Posterior vena cava (tissue), 2 donors: ENCODE measurements at regions not wholly inside any gene's neighbourhood (a gene's known extent, or its start where the extent isn't known, plus 50 kb on each side); places are given as distances from the start of the nearest gene placed in this dataset.
"Not testable (repeated sequence)": the region's sequence is repeated elsewhere in the genome, so short reads cannot be mapped to it uniquely, and the experiment has no call there.

ENCODE experiments used
- DNase-seq: peaks from one replicate; pipeline ENCODE4 v3.0.0-alpha.2; 2020; ENCODE audit warnings: low spot score
- intact Hi-C, 2 donors: fragments of 100-400 bp; cut with DNase I; formaldehyde crosslinking; loops; one replicate each; pipeline versions ENCODE4 v1.14.1 to v1.14.2; 2022 to 2023
- donor health status: DM: yes; HTN: yes; CAD: no.
- donor health status: DM: yes; HTN: yes; CAD: no.

DNA sequence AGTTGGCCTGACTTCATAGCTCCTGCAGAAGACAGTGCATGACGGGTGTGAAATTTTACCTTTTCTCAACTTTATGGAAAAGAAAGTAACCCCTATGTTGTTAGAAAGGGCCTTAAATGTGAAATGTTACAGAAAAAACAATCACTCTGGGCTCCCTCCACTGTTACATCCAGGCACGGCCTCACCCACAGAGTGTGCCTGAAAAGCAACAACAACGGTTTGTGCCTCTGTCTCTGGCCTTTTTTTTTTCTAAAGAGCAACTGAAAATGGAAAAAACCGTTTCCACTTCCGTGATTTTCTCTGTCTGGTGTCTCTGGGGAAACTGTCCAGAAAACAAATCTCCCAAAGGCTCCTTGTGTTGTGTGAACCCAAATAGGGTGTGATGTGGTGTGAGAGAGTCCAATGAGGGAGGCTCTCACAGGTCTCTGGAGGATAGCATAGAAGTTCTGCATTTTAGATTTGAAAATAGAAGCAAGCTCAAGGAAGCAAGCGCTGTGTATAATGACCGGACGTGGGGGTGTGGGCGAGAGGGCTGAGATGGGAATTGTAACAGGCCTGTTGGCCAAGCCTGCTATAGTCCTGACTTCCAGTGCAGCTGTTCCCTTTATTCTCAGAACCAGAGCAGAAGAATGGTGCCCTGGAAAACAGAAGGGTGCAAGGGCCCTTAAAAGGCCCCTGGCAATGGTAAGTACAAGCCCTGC lies 221.8 kb upstream of the TUT7 start:
- DNase-seq: no peak
- intact Hi-C loops: no loop called here

DNA sequence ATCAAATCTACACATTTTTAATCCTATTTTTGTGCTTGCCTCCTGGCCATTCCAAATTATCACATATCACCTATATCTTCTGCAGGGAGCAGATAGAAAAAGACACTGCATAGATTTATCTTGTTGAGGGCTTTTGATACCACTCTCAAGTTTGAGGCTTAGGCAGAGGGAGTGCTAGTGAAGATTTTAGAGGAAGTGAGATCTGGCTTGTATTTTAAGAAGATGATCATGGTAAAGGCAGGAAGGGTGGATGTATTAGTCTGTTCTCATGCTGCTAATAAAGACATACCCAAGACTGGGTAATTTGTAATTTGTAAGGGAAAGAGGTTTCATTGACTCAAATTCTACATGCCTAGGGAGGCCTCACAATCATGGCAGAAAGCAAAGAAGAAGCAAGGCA lies 220.9 kb upstream of the TUT7 start:
- intact Hi-C loops: no loop called here
- no peak for DNase-seq

- DNase-seq: no peak
- intact Hi-C loops: no loop called here
Observed at GRCh38 chr9:86573886-86574285, 219.7 kb upstream of the TUT7 start.

DNA sequence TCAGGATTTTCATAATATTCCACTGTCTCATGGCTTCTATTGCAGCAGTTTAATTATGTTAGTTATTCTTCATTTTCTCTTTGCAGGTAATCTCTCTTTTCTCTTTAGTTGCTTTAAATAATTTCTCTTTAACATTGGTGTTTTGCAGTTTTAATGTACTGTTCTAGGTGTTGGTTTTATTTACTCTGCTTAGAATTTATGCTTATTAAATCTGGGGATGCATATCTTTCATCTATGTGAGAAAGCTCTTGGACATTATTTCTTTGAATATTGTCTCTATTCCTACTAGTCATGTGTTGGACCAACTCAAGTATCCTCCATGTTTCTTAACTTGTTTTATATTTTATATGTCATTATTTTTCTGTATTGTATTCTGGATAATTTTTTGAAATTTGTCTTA lies 218.7 kb upstream of the TUT7 start:
- DNase-seq: no peak
- intact Hi-C loops: no loop called here

DNA sequence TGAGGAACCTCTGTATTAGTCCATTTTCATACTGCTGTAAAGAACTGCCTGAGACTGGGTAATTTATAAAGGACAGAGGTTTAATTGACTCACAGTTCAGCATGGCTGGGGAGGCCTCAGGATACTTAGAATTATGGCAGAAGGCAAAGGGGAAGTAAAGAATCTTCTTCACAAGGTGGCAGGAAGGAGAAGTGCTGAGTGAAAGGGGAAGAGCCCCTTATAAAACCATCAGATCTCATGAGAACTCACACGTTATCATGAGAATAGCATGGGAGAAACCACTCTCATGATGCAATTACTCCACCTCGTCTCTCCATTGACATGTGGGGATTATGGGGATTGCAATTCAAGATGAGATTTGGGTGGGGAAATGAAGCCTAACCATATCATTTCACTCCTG lies 211.4 kb upstream of the TUT7 start:
- DNase-seq, intact Hi-C loops: not testable (repeated sequence)

DNA sequence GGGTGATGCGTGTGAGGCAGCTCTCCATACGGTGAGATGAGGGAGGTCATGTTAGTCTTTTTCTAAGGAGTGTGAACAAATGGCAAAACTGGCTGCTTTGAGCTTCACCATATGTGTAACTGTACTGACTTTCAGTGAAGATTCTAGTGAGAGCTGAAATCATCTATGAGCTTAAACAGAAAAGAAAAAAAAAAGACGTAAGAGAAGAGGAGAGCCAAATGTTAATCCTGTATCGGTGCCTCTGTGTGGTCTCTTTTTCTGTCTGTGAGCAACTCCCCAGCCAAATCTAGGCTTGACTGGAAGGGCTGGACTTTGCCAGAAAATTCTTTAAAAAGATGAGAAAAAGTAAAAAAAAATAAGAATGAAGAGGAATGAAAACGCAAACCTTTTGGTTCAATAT lies 209.7 kb upstream of the TUT7 start:
- intact Hi-C loops: no loop called here
- DNase-seq: no peak

GRCh38 chr9:86563350-86563749 lies 209.1 kb upstream of the TUT7 start:
- intact Hi-C loops: no loop called here
- no peak for DNase-seq

DNA sequence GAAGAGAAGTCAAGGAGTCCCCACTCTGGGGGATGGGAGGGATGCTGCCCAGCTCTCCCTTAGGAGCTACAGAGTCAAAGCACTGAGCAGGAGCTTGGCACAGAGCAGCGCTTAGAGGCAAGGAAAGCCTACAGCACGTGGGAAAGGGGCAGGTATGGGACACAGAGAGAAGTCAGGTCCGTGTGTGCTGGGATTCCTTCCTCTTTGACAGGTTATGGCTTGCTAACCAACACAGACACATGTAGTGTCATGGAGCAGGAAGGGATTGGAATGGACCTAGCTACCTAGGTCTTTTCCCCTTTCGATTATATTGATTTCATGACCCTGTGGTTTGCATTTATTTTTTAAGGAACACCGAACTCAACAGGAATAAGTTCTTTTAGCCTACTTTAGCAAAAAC lies 208.5 kb upstream of the TUT7 start:
- intact Hi-C loops: no loop called here
- DNase-seq: no peak

- intact Hi-C loops: no loop called here
- DNase-seq: no peak
Observed at GRCh38 chr9:86557918-86558317, 203.7 kb upstream of the TUT7 start.

GRCh38 chr9:86557063-86557766 lies 203.0 kb upstream of the TUT7 start:
- intact Hi-C loops: no loop called here
- no peak for DNase-seq

GRCh38 chr9:86555661-86556060 lies 201.5 kb upstream of the TUT7 start:
- intact Hi-C loops: no loop called here
- DNase-seq: no peak

- intact Hi-C loops: no loop called here
- no peak for DNase-seq
Observed at GRCh38 chr9:86550401-86550800, 196.2 kb upstream of the TUT7 start.

- DNase-seq: no peak
Observed at GRCh38 chr9:86549920-86550319, 195.7 kb upstream of the TUT7 start.

GRCh38 chr9:86549401-86549811 lies 195.2 kb upstream of the TUT7 start:
- intact Hi-C loops: no loop called here
- no peak for DNase-seq

More at GRCh38 chr9:86549920-86550319, 195.7 kb upstream of the TUT7 start:
- intact Hi-C loops: no loop called here

DNA sequence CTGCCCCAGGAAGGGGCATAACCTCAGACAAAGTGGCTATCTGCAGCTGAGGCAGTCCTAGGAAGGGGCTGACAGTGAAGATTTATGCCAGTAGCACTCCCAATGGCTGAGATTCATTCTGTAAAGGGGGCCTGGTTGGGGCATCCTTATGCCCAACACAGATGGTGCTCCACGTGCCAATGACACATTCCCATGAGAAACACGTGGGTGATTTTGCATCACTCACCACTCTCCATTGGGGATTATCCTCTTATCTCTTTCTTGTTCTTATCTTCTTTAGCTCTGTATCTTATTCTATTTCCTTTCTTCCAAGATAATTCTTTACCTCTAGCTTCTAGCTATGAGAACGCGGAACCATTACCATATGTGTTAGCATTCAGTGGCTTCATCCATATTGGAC lies 194.0 kb upstream of the TUT7 start:
- intact Hi-C loops: no loop called here

GRCh38 chr9:86547571-86547970 lies 193.4 kb upstream of the TUT7 start:
- DNase-seq: no peak
- intact Hi-C loops: no loop called here

More for the DNA sequence above, 194.0 kb upstream of the TUT7 start:
- no peak for DNase-seq

GRCh38 chr9:86546712-86547111 lies 192.5 kb upstream of the TUT7 start:
- no peak for DNase-seq
- intact Hi-C loops: no loop called here

- DNase-seq: no peak
- intact Hi-C loops: no loop called here
Observed at GRCh38 chr9:86545090-86545489, 190.9 kb upstream of the TUT7 start.

DNA sequence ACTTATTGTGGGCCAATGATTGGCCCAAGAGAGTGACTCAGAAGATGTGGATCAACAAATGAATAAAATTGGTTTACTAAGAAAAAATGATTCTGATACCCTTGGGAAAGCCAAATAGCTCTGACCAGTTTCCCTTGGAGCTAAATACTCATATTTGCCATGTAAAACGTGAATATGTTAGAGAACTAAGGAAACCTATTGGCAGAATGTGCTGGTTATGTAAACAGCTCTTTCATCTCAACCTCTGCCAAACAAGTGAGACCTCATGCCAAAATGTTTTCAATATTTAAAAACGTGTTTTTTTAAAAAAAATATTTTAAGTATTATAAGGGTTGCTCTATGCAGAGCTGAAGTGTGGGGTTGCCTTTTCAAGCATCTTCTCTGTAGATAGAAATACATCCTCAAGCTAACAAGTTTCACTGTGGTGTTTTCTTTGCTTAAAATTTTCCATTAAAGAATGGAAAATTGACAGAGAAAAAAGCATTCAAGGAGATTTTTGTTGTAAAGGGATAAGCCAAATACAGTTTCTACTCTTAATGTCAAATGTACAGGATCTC lies 186.9 kb upstream of the TUT7 start:
- DNase-seq: no peak
- intact Hi-C loops: no loop called here

DNA sequence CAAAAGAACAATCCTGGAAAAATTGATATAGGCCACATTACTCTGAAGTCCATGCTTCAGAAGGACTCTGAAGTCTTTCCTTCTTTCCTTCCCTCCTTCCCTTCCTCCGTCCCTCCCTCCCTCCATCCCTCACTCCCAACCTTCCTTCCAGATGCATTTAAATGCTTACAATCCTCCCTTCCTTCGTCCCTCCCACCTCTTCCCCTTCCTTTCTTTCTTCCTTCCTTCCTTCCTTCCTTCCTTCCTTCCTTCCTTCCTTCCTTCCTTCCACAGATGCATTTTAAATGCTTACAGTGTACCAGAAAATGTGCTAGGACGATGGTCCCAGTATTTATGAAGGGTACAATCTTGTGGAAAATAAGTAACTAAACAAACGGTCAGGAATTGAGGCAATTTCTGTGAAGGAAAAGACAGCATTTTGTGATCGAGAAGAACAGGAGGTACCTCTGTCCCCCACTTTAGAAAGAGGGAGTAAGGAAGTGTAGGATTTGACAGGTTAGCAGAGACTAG lies 181.3 kb upstream of the TUT7 start:
- DNase-seq: no peak
- intact Hi-C loops: no loop called here
